Psoas muscle (tissue), 7 donors: ENCODE measurements at regions not wholly inside any gene's neighbourhood (a gene's known extent, or its start where the extent isn't known, plus 50 kb on each side); places are given as distances from the start of the nearest gene placed in this dataset.

Source experiments
- ATAC-seq, 4 donors: fragments of 200-7000 bp; cut with Tn5 transposase; one replicate each; pipeline ENCODE4 v1.9.1; 2020; ENCODE audit warnings: moderate library complexity in 3 of 4, mild to moderate bottlenecking in 2 of 4
- DNase-seq, 2 donors: peaks; one replicate each; pipeline ENCODE4 v3.0.0-alpha.2; 2020
- H3K27ac ChIP-seq: fragments of 200-600 bp; one replicate; pipeline ENCODE4 v1.8.0; 2022
- H3K27me3 ChIP-seq, 3 donors: fragments of 200-600 bp in 1 of 3; one replicate each; pipeline versions ENCODE4 v1.6.1 to v1.8.0; 2013 to 2022; ENCODE audit warnings: low read length in 2 of 3, mild to moderate bottlenecking in 2 of 3, moderate library complexity in 1 of 3; ENCODE audit not compliant: insufficient read depth in 3 of 3
- H3K36me3 ChIP-seq, 2 donors: fragments of 200-600 bp in 1 of 2; one replicate each; pipeline versions ENCODE4 v1.6.1 to v1.8.0; 2013 to 2022; ENCODE audit warnings: low read depth in 1 of 2, mild to moderate bottlenecking in 1 of 2, moderate library complexity in 1 of 2; ENCODE audit not compliant: insufficient read depth in 1 of 2
- H3K4me1 ChIP-seq: fragments of 200-600 bp; one replicate; pipeline ENCODE4 v1.8.0; 2022
- H3K4me3 ChIP-seq: fragments of 200-600 bp; one replicate; pipeline ENCODE4 v1.8.0; 2022; ENCODE audit warnings: mild to moderate bottlenecking
- H3K9me3 ChIP-seq: fragments of 200-600 bp; one replicate; pipeline ENCODE4 v1.8.0; 2022
- WGBS, 3 donors: extraction: QIAGEN DNeasy Blood & Tissue Kit; methylation state at CpG; one replicate each; pipeline versions ENCODE4 v1.1.6 to v1.1.7; 2013; 5-methylcytosine and 5-hydroxymethylcytosine counted together
- intact Hi-C, 2 donors: fragments of 100-400 bp; cut with DNase I; formaldehyde crosslinking; loops; one replicate each; pipeline versions ENCODE4 v1.11.0 to v1.14.2; 2022
- TF ChIP-seq, protein P1 (sequence below): fragments of 200-600 bp; IDR thresholded peaks from one replicate; pipeline ENCODE4 v1.8.0; 2022; ENCODE audit warnings: antibody characterized with exemption
- donor health status: healthy with polysubstance abuse.
- donor health status: DM: no; HTN: no; CAD: no; lungs with moderate emphysema.
- donor health status: Bipolar disorder and iron deficiency.
- donor health status: healthy.
- donor health status: DM: yes; HTN: yes; CAD: no.
- donor health status: DM: no; HTN: no; CAD: no.
- donor health status: DM: yes; HTN: yes; CAD: no.

DNA sequence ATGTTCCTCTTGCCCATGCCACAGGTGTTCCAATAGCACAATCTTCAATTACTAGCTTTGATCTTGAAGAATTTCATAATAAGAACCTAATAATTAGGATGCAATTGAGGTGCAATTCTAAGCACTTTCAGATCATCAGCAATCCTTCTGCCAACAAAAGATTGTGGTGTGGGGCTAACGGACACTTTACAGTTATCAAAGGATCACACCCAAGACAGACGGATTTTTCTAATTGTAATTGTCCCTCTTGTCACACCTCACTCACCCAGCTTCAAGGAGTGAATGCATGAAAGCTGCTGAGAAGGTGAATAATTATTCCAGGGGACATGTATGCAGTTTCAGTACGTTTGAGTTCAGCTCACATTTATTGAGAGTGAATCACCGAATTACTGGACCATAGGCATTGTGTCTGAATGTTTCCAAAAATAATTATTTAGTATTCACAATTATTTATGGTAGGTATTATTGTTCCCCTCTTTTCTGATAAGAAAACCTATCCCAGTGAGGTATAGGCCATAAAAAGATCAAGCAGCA is 438.5 kb upstream of the TRIB2 start:
- no peak overlapping the region for H3K27ac ChIP-seq
- DNase-seq = no peak
- TF ChIP-seq, protein P1, sequence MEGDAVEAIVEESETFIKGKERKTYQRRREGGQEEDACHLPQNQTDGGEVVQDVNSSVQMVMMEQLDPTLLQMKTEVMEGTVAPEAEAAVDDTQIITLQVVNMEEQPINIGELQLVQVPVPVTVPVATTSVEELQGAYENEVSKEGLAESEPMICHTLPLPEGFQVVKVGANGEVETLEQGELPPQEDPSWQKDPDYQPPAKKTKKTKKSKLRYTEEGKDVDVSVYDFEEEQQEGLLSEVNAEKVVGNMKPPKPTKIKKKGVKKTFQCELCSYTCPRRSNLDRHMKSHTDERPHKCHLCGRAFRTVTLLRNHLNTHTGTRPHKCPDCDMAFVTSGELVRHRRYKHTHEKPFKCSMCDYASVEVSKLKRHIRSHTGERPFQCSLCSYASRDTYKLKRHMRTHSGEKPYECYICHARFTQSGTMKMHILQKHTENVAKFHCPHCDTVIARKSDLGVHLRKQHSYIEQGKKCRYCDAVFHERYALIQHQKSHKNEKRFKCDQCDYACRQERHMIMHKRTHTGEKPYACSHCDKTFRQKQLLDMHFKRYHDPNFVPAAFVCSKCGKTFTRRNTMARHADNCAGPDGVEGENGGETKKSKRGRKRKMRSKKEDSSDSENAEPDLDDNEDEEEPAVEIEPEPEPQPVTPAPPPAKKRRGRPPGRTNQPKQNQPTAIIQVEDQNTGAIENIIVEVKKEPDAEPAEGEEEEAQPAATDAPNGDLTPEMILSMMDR = no peak
- H3K36me3 ChIP-seq = no peaks in the 10 kb centered on the region
- H3K4me1 ChIP-seq = no peaks in the 10 kb centered on the region
- intact Hi-C loops = no loop called here
- 90 to 91% (median 91%) methylated on average over 4 of the region's 4 CpGs for WGBS, 3 donors
- no peak for ATAC-seq
- H3K27me3 ChIP-seq = peaks cover 0 to 2% (median 0%) of the 10 kb centered on the region in 3 donors
- no peak overlapping the region for H3K4me3 ChIP-seq
- no peaks in the 10 kb centered on the region for H3K9me3 ChIP-seq

DNA sequence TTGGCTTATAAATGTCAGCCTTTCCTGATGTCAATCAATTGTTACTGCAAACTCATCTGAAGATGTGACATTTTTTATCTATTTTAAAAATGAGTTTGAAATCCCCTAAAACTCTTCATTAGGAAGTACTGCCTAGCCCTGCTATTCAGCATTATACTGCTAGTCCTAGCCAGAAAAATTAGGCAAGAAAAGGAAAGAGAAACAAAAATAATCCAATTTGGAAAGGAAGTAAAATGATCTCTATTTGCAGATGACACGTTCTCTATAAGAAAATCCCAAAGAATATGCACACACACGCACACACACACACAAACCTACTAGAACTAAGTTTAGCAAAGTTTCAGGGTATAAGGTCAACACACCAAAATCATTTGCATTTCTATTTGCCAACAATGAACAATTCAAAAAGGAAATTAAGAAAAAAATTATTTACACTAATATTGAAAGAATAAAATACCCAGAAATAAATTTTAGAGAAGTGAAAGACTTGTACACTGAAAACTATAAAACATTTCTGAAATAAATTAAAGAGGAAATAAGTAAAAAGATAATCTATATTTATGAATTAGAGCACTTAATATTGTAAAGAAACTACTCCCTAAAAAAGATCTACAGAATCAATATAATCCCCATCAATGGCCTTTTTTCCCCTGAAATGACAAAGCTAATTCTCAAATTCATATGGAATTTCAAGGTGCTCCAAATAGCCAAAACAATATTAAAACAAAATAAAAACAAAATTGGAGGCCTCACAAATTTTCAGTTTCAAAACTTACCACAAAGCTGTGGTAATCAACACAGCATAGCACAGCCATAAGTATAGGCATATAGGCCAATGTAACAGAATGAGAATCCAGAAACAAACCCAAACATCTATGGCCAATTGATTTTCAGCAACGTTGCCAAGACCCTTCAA is 433.7 kb upstream of the TRIB2 start:
- Histone ChIP-seq H3K36me3 (no peaks in the 10 kb centered on the region), H3K4me1 (no peaks in the 10 kb centered on the region), H3K27ac (no peak overlapping the region), H3K4me3 (no peak overlapping the region), H3K9me3 (no peaks in the 10 kb centered on the region), H3K27me3 (no peaks in the 10 kb centered on the region)
- DNase-seq (no peak), ATAC-seq (no peak)
- intact Hi-C loops = no loop called here
- 66 to 71% (median 68%) methylated on average over 3 of the region's 3 CpGs for WGBS, 3 donors
- TF ChIP-seq, protein P1 = no peak

DNA sequence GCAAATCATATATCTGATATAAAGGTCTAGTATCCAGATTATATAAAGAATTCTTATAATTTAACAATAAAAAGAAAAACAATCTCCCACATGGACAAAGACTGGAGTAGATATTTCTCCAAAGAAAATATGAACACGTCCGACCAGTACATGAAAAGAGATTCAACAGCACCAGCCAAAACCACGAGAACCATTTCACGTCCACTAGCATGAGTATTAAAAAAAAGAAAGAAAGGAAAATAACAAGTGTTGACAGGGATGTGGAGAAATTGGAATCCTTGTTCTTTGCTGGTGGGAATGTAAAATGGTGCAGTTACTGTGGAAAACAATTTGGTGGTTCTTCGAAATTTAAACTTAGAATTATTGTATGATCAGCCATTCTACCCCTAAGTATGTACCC is 432.7 kb upstream of the TRIB2 start:
- H3K36me3 ChIP-seq = no peaks in the 10 kb centered on the region
- TF ChIP-seq, protein P1 = no peak
- ATAC-seq (no peak), DNase-seq (no peak)
- no peaks in the 10 kb centered on the region for H3K4me1 ChIP-seq
- WGBS, 3 donors = 52 to 78% (median 61%) methylated on average over 5 of the region's 5 CpGs
- intact Hi-C loops = no loop called here
- H3K9me3 ChIP-seq = no peaks in the 10 kb centered on the region
- H3K4me3 ChIP-seq = no peak overlapping the region
- H3K27me3 ChIP-seq = no peaks in the 10 kb centered on the region
- no peak overlapping the region for H3K27ac ChIP-seq

DNA sequence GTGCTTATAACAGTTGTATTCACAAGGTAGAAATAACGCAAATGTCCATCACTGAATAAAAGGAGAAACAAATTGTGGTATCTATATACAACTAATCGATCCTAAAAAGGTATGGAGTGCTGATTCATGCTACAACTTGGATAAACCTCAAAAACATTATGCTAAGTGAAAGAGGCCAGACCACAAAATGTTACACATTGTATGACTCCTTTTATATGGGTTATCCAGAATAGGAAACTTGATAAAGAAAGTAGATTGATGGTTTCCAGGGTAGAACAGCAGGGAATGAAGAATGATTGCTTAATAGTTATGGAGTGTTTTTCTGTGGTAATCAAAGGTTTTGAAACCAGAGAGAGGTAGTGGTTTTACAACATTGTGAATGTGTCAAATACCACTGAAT is 432.2 kb upstream of the TRIB2 start:
- TF ChIP-seq, protein P1 = no peak
- Histone ChIP-seq H3K27me3 (no peaks in the 10 kb centered on the region), H3K27ac (no peak overlapping the region), H3K4me3 (no peak overlapping the region), H3K4me1 (no peaks in the 10 kb centered on the region), H3K9me3 (no peaks in the 10 kb centered on the region), H3K36me3 (no peaks in the 10 kb centered on the region)
- DNase-seq (no peak), ATAC-seq (no peak)
- WGBS, 3 donors = 91 to 93% (median 91%) methylated on average over 2 of the region's 2 CpGs
- intact Hi-C loops = no loop called here
